ENCODE measurements at regions not wholly inside any gene's neighbourhood (a gene's known extent, or its start where the extent isn't known, plus 50 kb on each side); places are given as distances from the start of the nearest gene placed in this dataset.
A peak's percentile ranks its signal among the peaks of the same experiment; 100 is the strongest.

DNA sequence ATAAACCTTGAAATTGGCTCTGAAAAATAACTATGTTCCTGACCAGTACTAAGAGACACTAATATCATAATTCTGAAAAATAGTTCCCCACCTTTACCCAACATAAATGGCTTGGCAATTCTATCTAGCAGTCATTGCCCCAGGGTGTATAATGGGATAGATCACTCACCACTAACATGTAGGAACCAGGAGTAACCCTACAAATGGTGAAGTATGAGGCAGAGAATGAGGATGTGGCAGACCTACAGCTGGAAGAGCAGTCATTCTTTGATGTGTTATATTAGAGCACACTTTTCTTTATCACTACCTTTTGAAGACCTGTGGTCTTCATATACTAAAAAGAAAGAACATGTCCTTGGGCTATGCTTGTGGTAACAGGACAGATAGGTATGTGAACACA is 136.5 kb upstream of the SYNDIG1 start:
- DNase-seq: no peak

DNA sequence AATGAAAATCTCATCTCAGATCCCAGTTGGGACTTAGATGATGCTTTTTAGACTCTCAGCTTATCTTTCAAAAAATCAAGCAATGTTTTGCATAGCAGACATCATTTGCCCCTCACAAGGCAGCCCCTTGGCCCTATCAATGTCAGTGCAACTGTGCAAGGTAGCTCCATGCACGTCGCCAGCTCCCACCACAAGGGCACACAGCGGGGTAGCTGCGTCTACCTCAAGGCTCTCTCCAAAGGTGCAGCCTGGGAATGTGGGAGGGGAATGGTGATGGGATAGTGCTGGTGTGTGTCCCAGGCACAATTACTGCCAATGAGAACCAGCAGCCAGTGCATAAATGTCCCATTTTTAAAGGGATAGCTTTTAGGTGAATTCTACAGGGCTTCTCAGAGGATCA is 137.5 kb upstream of the SYNDIG1 start:
- no peak for DNase-seq

DNA sequence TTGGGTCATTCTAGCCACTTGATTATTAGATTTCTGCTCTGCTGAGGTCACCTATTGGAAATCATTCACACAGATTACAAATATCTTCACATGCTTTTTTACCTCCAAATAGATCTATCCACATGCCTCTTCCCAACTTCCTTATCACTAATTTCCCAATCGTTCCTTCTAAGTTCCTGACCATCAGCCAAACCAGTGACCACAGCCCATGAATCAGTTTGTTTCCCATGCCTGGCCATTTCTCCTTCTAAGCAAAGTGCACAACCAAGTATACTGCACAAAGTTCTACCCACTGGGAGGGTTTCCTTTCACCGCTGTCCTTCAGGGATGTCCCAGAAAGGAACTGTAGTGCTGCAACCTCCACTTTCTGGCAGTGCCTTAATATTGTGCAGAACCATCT is 140.5 kb upstream of the SYNDIG1 start:
- DNase-seq: no peak

DNA sequence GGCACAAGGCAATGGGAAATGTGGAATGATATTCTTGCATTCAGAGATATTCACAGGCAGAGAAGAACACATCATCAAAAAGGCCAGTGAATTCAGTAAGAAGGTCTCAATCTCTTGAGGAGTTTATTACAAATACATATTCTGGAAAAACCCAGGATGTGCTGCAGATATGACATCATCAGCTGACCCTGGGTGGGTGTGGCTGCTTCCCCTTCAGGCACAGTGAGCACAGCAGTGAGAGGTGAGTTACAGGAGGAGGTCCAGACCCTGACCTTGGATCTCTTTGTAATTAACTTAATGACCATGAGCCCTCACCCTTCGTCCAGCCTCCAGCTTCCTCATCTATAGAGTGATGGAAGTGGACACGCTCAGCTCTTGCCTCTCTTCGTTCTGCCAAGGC is 147.5 kb upstream of the SYNDIG1 start:
- no peak for DNase-seq

DNA sequence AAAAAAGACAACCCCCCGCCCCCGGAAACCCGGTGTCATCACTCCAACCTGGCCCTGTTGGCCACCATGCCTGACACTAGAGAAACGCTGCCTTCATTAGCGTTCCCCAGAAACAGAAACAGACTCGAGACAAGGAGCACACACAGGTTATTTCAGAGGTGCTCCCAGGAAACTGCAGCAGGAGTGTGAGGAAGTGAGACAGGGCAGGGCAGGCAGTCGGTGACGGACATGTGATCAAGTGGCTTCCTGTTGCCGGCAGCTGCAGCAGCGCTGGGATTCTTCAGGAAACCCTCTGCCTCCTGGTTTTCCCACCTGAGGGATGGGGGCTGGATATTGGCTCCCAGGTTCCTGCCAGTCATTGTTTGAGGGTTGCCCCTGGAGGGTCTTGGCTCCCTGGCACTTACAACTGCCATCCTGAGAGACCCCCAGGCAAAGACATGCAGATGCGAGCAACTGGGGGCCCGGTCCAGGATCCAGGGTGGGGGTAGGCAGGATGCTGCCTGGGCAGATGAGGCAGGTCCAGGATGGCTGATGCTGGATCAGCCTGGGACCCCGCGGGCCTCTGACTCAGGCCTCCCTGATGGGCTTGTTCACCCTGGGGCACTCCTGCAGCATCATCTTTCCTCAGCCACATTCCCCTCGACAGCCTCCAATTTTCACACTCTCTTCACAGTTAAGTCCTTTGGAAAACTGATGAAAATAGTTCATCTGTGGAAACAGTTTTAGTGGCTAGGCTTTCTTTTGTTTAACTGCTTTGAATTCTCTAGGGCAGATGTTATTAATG is 150.7 kb upstream of the SYNDIG1 start:
- DNase-seq: no peak

DNA sequence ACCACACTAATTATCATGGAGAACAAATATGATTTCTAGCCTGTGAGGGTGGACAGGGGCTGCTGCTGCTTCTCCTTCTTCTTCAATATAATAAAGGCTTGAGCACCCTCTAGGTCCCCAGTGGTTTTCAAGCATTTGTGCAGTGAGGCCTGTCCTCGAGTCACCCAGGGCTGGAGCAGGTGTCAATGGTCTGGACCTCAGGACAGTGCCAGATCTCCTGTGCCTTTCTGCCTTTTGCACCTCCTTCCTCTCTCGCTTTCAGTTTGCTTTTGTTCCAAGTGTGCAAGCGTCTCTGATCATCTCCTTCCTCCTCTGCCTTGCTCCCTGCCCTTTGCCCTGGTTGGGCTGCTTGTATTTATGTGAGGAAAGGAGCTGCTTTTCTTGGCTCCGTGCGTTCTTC is 152.2 kb upstream of the SYNDIG1 start:
- DNase-seq: no peak

DNA sequence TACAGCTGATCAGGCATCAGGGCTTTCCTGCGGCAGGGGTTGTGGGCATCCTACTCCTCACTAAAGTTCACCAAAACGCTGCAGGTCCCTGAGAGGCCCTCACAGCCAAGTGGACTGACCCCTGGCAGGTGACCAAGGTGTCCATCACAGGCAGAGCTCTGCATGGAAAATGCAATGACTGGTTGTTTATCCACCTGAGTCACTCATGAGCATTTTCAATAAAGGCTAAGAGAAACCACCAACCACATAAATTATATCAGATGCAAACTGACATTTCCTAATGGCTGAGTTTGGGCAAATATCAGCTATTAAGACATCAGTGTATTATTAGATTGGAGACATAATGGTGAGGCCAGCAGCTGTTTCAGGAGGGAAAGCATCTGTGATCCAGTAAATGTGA is 152.7 kb upstream of the SYNDIG1 start:
- DNase-seq: no peak

DNA sequence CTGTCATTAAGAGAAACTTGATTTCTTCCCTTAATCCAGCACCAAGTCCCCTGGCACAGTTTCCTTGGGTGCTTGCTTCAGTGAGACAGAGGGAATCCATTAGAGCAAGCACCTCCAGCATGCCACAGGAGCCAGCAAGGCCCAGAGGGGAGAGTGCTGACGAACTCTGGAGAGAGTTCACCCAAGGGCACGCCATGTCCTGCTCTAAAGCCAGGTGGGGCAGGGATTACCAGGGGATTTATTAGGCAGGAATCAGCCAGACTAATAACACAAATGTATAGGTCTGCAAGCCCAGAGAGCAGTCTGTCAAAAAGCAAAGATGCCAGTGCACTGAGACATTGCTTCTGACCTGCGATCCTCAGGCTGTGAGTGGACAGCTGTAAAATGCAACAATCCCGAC is 155.4 kb upstream of the SYNDIG1 start:
- DNase-seq: no peak

DNA sequence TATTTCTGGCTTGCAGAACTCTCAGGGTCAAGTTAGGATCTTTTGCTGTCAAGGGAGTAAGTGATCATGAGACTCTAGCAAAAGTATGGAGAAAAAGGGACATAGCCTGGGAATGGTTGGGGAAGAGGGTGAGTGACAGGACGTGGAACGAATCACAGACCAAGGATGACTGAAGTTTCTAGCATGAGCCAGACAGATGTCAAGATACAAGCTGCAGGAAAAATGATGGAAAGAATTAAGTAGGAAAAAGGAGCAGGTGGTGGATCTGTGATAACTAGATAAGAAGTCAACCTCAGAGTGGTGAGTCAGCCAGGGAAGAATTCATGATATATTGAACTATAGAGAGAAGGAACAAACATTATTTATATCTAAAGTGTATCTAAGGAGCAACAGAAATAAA is 159.8 kb upstream of the SYNDIG1 start:
- no peak for DNase-seq

DNA sequence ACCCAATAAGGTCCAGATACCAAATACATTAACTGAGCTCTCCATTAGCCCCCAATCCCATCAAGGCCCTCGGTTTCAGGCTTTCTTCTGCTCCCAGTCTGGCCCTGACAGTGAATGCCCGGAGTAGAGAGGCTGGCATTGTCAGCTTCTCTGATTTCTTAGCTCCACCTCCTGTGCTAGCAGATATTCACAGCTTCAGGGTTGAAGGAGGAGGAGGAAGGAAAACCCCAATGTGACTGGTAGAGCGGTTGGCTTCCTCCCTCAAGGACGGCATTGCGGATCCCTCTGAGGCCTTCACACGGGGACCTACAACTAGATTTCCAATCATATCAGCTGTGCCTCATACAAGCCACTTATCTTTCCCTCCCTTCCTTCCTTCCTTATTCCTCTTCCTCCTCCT is 164.1 kb upstream of the SYNDIG1 start:
- DNase-seq: no peak

DNA sequence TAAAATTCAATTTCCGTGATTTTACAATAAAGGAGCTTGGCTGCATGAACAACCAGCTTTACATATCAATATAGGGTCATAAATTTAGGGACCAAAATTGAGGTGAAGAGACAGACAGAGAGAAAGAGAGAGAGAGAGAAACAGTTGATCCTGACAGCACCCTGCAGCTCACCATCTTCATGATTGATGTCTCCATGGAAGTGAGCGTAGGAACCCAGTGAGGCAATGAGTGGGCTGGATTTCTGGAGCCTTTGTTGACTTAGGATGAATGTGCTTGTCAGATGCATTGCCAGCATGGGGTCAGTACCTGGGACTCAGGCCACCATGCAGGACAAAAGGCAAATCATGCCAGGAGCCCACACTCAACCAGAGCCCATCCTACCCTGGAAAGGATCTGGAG is 165.1 kb upstream of the SYNDIG1 start:
- DNase-seq: no peak

DNA sequence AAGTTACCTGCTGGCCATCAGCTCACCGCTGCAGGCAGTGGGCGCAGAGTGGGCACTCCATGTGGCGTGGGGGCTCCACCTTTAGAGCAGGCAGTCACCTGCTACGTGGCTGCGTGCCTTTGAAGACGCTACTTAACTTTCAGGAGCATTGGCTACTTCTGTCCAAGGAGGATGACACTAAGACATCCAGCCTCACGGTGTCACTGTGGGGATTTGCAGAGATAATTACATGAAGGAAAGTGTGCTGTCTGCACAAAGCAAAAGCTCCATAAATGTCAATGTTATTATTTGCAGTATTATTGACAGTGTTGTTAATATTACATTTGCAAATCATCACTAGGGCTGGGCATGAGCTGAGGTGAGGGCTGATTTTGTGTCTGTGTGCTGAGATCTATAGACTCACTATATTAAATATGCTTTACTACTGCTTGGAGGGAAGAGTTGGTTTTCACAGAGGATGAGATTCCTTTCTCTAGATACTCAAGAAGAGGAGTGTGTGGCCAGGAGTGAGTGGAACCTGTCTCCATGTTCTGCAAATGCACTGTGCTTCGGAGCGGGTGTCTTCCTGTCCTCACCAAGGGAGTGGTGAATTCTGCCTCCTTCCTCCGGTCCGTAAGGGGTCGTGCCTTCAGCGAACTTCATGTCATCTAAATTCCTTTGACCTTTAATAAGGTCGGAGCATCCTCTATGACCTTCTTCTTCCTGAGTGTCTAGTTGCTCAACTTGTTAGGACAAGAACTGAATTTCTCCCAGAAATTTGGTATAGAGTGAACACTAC is 165.8 kb upstream of the SYNDIG1 start:
- DNase-seq: no peak

DNA sequence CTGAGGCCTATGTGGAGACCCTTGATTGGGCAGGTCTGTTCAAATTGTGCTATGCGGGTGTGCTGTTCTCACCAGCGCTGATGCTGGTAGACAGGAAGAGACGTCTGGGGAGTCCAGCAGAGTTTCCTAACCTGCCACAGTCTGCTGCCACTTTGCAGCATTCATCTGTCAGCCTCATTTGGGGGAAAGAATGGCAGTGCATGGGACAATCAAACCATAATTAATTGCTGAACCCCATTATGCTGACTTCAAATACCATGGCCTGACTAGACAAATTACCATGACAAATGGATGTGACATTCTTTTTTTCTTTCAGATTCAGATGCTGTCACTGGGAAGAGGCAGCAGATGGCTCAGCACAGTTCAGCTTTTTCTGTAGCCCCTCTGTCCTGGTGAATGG is 171.4 kb upstream of the SYNDIG1 start:
- DNase-seq: no peak

DNA sequence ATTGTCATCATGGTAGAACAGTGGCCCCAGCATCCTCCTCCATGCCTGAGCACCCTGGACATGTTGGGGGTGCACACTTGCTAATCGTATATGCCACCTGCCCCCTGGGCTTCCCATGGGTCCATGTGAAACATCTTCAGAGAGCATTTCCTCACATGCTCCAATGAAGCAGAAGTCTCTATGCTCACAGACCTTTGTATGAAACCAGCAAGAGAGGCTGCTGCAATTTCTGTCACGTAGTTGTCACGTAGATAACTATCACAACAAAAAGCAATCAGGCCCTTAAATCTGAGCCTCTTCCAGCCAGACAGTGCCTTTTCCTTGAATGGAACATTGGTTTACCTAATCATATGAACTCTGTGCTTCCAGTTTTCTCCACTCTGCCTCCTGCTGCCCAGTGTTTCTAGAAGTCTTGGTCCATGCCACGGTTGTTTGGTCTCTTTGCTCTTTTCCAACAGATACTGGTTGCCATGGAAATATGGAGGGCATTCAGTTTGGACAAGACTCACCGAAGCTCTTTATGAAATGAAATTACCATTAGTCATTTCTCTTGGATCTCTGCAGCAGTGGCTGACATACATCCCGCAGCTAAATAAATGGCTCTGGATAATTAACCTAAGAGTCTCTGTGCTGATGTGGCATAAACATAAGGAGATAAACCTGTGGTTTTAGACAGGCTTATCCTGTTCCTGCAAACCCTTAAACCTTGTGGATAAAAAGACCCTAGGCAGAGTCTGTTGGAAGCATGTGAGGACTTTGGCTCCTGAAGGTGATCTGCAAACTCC is 172.8 kb upstream of the SYNDIG1 start:
- DNase-seq: no peak

DNA sequence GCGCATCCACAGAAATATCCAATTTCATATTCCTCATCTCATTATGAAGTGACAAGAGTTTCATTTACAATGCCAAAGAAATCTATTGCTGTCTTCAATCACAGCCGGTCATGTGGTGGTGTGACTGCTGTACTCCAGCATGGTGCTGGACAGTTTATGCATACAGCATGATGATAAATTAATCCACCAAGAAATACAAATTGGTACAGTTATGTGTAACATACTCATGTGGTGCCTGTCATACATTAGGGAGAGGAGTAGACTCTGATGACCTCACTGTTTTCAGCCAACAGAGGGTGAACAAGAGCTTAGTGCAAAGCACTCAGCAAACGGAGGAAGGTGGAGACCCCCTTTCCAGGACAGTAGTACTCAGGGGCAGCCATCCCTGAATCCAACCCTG is 178.4 kb upstream of the SYNDIG1 start:
- no peak for DNase-seq

DNA sequence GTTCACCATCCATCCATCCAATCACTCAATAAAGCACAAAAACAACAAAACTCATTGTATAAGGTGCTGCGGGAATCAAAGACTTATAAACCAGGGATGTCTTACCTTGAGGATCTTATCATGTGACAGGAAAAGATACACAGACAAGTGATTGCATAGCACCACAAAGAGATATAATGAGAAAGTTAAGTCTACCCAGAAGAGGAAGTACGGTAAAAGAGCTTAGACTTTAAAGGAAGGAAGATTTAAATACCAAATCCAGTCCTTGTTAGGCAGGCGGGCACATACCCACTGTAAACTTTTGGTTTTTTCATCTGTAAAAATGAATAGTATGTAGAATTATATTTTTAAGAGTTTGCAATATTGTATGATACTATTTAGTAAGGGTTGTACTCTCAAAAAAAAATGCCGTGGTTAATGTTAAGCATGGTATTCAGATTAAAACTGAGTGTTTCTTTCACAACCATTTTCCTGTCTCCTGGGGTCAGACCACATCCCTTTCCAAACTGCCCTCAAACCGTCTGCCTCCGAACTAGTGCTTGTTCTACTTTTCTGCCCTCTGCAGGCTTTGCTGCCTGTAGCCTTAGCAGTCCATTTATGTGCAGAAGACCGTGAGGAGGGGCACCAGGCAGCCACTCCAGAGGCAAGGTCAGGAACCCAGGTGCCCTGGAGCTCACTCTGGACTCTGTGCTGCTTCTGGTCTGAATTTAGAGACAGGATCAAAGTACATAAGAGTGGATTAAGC is 179.5 kb upstream of the SYNDIG1 start:
- peak; percentile 28 to 31 for DNase-seq

DNA sequence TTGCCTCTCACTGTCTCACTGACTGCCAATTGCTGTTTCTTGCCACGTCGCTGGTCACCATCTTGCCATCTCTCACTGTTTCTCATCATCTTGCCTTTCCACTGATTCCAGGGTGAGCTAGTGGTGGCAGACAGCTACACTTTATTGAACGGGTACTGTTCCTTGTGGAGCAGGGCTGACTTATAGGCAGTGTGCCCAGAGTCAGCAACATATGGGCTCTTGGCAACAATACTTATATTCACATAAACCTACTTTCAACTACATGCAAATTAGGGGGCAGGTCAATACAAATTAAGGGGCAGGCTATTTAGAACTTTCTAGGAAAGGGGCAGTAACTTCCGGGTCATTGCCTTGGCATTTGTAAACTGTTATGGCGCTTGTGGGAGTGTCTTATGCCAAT is 186.2 kb upstream of the SYNDIG1 start:
- DNase-seq: no peak

DNA sequence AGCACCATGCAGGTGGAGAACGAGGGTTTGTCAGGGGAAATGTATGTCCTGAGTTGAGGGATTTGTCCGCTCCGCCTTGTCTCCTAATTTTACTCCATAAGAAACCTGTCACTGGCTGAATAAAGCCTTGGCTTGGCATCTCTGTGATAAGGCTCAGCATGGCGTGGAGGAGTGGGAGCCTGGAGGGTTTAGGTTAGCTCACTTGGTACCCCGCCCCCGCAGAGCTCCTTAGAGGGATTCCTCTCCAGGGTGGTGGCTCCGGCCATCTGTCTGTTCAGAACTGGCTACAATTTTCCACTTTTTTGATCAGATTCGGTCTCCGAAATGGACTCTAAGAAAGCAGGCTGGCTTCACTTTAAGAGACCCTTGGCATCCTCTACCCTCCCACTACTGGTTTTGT is 192.2 kb upstream of the SYNDIG1 start:
- no peak for DNase-seq

DNA sequence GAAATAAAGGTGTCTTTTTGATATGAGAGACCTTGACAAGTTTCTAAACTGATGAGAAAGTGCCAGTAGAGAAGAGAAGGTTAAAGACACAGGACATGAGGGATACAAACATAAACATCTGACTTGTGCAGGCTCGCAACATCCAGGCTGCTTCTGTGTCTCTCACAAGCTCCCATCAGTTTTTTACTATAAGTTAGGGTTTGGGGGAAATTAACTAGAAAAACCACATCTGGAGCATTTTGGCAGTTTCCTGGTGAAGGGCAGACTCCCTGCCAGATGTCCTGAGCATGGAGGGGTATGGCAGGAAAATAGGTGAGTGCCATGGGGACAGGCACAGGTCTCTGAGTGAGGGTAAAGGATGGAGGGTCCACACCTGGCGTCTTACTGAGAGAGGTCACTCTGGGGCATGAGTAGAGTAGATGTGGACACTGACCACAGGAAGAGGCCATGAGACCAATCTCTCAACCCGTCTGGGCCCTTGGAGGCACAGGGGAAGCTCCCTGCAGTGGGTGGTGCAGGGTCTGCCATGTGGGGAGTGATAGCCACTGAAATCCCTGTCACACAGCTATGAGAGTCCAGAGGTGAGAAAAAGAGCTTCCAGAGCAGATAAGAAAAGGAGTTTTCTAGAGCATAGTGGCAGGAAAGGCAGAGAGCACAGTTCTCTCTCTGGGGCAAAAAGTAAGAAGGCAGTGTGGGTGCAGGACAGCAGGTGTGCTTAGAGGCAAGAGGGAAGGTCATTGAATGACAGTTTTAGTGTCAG is 193.3 kb upstream of the SYNDIG1 start:
- no peak for DNase-seq

DNA sequence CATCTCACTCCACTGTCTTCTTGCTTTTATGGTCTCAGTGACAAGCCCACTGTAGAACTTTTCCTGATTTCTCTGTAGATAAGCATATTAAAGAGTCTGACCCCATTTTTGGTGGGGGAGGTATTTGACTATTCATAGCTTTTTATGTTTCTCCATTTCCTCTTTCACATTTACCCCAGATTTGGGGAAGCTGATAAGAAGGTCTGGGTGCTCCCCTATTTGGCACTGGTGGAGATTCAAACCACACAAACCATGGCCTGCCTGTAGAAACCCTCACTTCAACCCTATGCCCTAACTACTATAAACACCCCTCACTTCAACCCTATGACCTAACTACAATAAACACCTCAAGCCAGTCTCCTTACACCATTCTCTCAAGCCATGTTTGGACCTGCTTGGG is 196.2 kb upstream of the SYNDIG1 start:
- no peak for DNase-seq

DNA sequence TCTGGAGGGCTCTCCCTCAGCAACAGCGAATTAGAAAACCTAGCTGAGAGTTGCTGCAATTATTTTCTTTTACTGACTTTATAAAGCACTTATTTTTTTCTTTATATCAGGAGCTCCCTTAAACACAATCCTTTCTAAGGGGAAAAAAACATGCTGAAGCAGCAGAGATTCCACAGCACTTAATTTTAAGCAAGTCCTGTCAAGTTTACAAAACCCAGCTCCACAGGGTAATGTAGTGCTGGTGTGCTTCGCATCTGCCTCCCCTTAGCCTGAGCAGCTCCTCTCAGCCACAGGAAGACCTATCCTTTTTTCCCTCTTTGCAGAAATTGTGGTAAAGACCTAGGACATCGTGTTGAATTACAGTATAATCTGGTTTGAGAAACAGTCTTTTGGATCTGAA is 208.1 kb upstream of the SYNDIG1 start:
- no peak for DNase-seq

DNA sequence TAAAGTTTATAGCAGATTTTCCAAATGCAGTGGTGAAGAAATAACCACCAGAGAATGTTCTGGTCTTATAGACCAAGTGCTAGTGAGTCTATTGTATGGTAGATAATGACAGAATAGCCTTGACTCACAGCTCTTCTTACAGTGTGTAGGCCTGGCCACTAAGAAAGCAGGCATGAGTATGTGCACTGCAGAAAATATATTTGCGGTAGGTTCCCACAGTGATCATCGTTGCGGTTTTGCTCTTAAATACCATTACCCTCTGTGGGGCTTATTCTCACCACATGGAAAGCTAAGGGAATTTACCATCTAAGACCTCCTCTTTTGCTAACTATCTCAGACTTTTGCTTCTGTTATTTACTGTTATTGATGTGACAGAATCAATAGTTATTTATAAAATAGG is 212.3 kb upstream of the SYNDIG1 start:
- DNase-seq: no peak
